H9 (cell line): ENCODE measurements at regions not wholly inside any gene's neighbourhood (a gene's known extent, or its start where the extent isn't known, plus 50 kb on each side); places are given as distances from the start of the nearest gene placed in this dataset.

Source experiments
- DNase-seq: peaks from one replicate; pipeline ENCODE4 v3.0.0-alpha.2; 2017
- H2AFZ ChIP-seq: one replicate; pipeline ENCODE4 v1.6.1; 2013; ENCODE audit warnings: mild to moderate bottlenecking, low read length, control low read depth, moderate library complexity
- H2AK5ac ChIP-seq: 2 replicates; pipeline ENCODE4 v1.6.1; 2013; ENCODE audit warnings: low read length, control low read depth, mixed read lengths; ENCODE audit not compliant: insufficient read length
- H2BK120ac ChIP-seq: one replicate; pipeline ENCODE4 v1.6.1; 2013; ENCODE audit warnings: low read depth, mild to moderate bottlenecking, low read length, control low read depth, inconsistent platforms; ENCODE audit not compliant: poor library complexity, severe bottlenecking
- H2BK12ac ChIP-seq: 2 replicates; pipeline ENCODE4 v1.6.1; 2013; ENCODE audit warnings: low read length, control low read depth, mixed read lengths, low read depth; ENCODE audit not compliant: insufficient read length
- H2BK15ac ChIP-seq: 2 replicates; pipeline ENCODE4 v1.6.1; 2013; ENCODE audit warnings: low read depth, low read length, control low read depth
- H2BK20ac ChIP-seq: one replicate; pipeline ENCODE4 v1.6.1; 2013; ENCODE audit warnings: low read depth, mild to moderate bottlenecking, low read length, control low read depth, inconsistent platforms; ENCODE audit not compliant: poor library complexity, severe bottlenecking
- H2BK5ac ChIP-seq: 2 replicates; pipeline ENCODE4 v1.6.1; 2013; ENCODE audit warnings: low read length, control low read depth, mixed read lengths; ENCODE audit not compliant: insufficient read length
- H3K14ac ChIP-seq: 2 replicates; pipeline ENCODE4 v1.6.1; 2013; ENCODE audit warnings: low read length, control low read depth; ENCODE audit not compliant: insufficient read depth
- H3K18ac ChIP-seq: 2 replicates; pipeline ENCODE4 v1.6.1; 2013; ENCODE audit warnings: low read depth, mild to moderate bottlenecking, mixed read lengths, low read length, control low read depth; ENCODE audit not compliant: insufficient read length
- H3K23ac ChIP-seq: 2 replicates; pipeline ENCODE4 v1.6.1; 2013; ENCODE audit warnings: low read length, control low read depth, mixed read lengths, low read depth; ENCODE audit not compliant: insufficient read length
- H3K23me2 ChIP-seq: 2 replicates; pipeline ENCODE4 v1.6.1; 2013; ENCODE audit warnings: low read depth, mild to moderate bottlenecking, mixed read lengths, low read length, control low read depth; ENCODE audit not compliant: insufficient read length, poor library complexity, severe bottlenecking
- H3K27ac ChIP-seq: 2 replicates; pipeline ENCODE4 v1.5.1; 2013; ENCODE audit warnings: low read length, control low read depth, mixed read lengths, low read depth; ENCODE audit not compliant: insufficient read length
- H3K27me3 ChIP-seq: 2 replicates; pipeline ENCODE4 v1.6.1; 2013; ENCODE audit warnings: low read length, control low read depth, inconsistent platforms; ENCODE audit not compliant: insufficient read depth
- H3K4ac ChIP-seq: 2 replicates; pipeline ENCODE4 v1.6.1; 2013; ENCODE audit warnings: low read depth, mild to moderate bottlenecking, control low read depth, inconsistent platforms, low read length, moderate library complexity
- H3K4me1 ChIP-seq: 2 replicates; pipeline ENCODE4 v1.6.1; 2013; ENCODE audit warnings: low read length, control low read depth, inconsistent platforms; ENCODE audit not compliant: insufficient read depth
- H3K4me2 ChIP-seq: 2 replicates; pipeline ENCODE4 v1.6.1; 2013; ENCODE audit warnings: low read length, control low read depth, mixed read lengths; ENCODE audit not compliant: insufficient read length, insufficient read depth
- H3K56ac ChIP-seq: 2 replicates; pipeline ENCODE4 v1.6.1; 2013; ENCODE audit warnings: low read depth, mild to moderate bottlenecking, mixed read lengths, low read length, control low read depth; ENCODE audit not compliant: insufficient read length
- H3K79me1 ChIP-seq: 2 replicates; pipeline ENCODE4 v1.6.1; 2013; ENCODE audit warnings: low read depth, mild to moderate bottlenecking, moderate library complexity, low read length, control low read depth, inconsistent platforms; ENCODE audit not compliant: insufficient read depth, poor library complexity, severe bottlenecking
- H3K79me2 ChIP-seq: 2 replicates; pipeline ENCODE4 v1.6.1; 2013; ENCODE audit warnings: low read length, control low read depth, inconsistent platforms; ENCODE audit not compliant: insufficient read depth
- H3K9ac ChIP-seq: 2 replicates; pipeline ENCODE4 v1.6.1; 2013; ENCODE audit warnings: low read length, control low read depth, mixed read lengths; ENCODE audit not compliant: insufficient read length; ENCODE audit errors: extremely low read depth
- H3K9me3 ChIP-seq: one replicate; pipeline ENCODE4 v1.6.1; 2013; ENCODE audit warnings: low read depth, low read length, inconsistent platforms; ENCODE audit not compliant: control insufficient read depth
- H3T11ph ChIP-seq: one replicate; pipeline ENCODE4 v1.6.1; 2013; ENCODE audit warnings: mild to moderate bottlenecking, low read length, control low read depth, inconsistent platforms
- H4K20me1 ChIP-seq: one replicate; pipeline ENCODE4 v1.6.1; 2013; ENCODE audit not compliant: control insufficient read depth, insufficient read length, insufficient read depth
- H4K5ac ChIP-seq: 2 replicates; pipeline ENCODE4 v1.6.1; 2013; ENCODE audit warnings: low read depth, mild to moderate bottlenecking, mixed read lengths, low read length, control low read depth; ENCODE audit not compliant: insufficient read length
- H4K8ac ChIP-seq: replicated peaks from 2 replicates; pipeline ENCODE4 v1.6.1; 2013; ENCODE audit warnings: low read length, control low read depth, mixed read lengths, low read depth; ENCODE audit not compliant: insufficient read length
- H4K91ac ChIP-seq: 2 replicates; pipeline ENCODE4 v1.6.1; 2013; ENCODE audit warnings: low read depth, mild to moderate bottlenecking, moderate library complexity, mixed read lengths, low read length, control low read depth; ENCODE audit not compliant: insufficient read length
- H3K27ac Mint-ChIP-seq, 3 experiments: 2 replicates in 2 of 3; 3 replicates in 1 of 3; pipeline ENCODE4 v1.8.0; 2020 to 2021; ENCODE audit warnings: mixed read lengths in 3 of 3, mild to moderate bottlenecking in 1 of 3, moderate library complexity in 1 of 3
- H3K27me3 Mint-ChIP-seq: 2 replicates; pipeline ENCODE4 v1.8.0; 2021; ENCODE audit warnings: low read depth, mild to moderate bottlenecking, moderate library complexity, mixed read lengths
- H3K36me3 Mint-ChIP-seq, 3 experiments: 2 replicates in 2 of 3; 3 replicates in 1 of 3; pipeline ENCODE4 v1.8.0; 2020 to 2021; ENCODE audit warnings: low read depth in 3 of 3, mixed read lengths in 3 of 3; ENCODE audit not compliant: insufficient read depth in 1 of 3
- H3K4me1 Mint-ChIP-seq, 2 experiments: 2 replicates each; pipeline ENCODE4 v1.8.0; 2020; ENCODE audit warnings: mixed read lengths in 2 of 2
- H3K4me3 Mint-ChIP-seq, 2 experiments: 2 replicates in 1 of 2; 3 replicates in 1 of 2; pipeline ENCODE4 v1.8.0; 2020 to 2021; ENCODE audit warnings: mild to moderate bottlenecking in 2 of 2, mixed read lengths in 2 of 2, moderate library complexity in 1 of 2
- H3K9me3 Mint-ChIP-seq, 2 experiments: 2 replicates in 1 of 2; 3 replicates in 1 of 2; pipeline ENCODE4 v1.8.0; 2020; ENCODE audit warnings: mild to moderate bottlenecking in 2 of 2, mixed read lengths in 2 of 2, moderate library complexity in 1 of 2
- CTCF ChIP-seq: fragments of 200-600 bp; sonication (generic); conservative IDR thresholded peaks from 3 replicates; pipeline ENCODE4 v1.8.0; 2021; ENCODE audit warnings: antibody characterized with exemption, mild to moderate bottlenecking

GRCh38 chr21:27722095-27722494 is 755.2 kb upstream of the ADAMTS5 start:
- Histone ChIP-seq H2BK15ac (no peak overlapping the region), H3K4me2 (no peak overlapping the region), H3K27me3 (no peaks in the 10 kb centered on the region), H4K8ac (no peak overlapping the region), H4K5ac (no peak overlapping the region), H3K23me2 (no peaks in the 10 kb centered on the region), H3T11ph (no peak overlapping the region), H3K4me1 (no peaks in the 10 kb centered on the region), H3K4ac (no peak overlapping the region), H2BK5ac (no peak overlapping the region), H3K79me1 (no peaks in the 10 kb centered on the region), H3K23ac (no peak overlapping the region), H3K56ac (no peak overlapping the region), H3K27ac (no peak overlapping the region), H4K91ac (no peak overlapping the region), H2BK120ac (no peak overlapping the region), H3K9ac (no peak overlapping the region), H3K79me2 (no peaks in the 10 kb centered on the region), H2BK20ac (no peak overlapping the region), H3K18ac (no peak overlapping the region), H2AK5ac (no peak overlapping the region), H2AFZ (no peak overlapping the region), H2BK12ac (no peak overlapping the region), H3K9me3 (no peaks in the 10 kb centered on the region), H3K14ac (no peak overlapping the region), H4K20me1 (no peaks in the 10 kb centered on the region)
- Mint-ChIP-seq H3K27me3 (no peaks in the 10 kb centered on the region), H3K9me3 (peaks cover 6 to 11% of the 10 kb centered on the region in 2 experiments), H3K4me1 (peaks cover 0 to 8% of the 10 kb centered on the region in 2 experiments; a peak in 2 of 4 replicates), H3K27ac (no peak overlapping the region; a peak in 1 of 7 replicates), H3K4me3 (no peak overlapping the region), H3K36me3 (peaks cover 1 to 18% (median 1%) of the 10 kb centered on the region in 3 experiments; a peak in 5 of 7 replicates)
- TF ChIP-seq CTCF: no peak
- no peak for DNase-seq
